Ovary (tissue), 3 donors: ENCODE measurements at regions not wholly inside any gene's neighbourhood (a gene's known extent, or its start where the extent isn't known, plus 50 kb on each side); places are given as distances from the start of the nearest gene placed in this dataset.

Source experiments
- CTCF ChIP-seq, 3 donors: fragments of 450-650 bp in 2 of 3; fragments of 200-600 bp in 1 of 3; IDR thresholded peaks; one replicate each; pipeline versions ENCODE4 v1.5.1 to v1.8.0; 2016 to 2022; ENCODE audit warnings: antibody characterized with exemption in 3 of 3, mild to moderate bottlenecking in 1 of 3
- EP300 ChIP-seq: sonication (generic); formaldehyde crosslinking; IDR thresholded peaks from one replicate; pipeline ENCODE4 v1.6.1; 2017; ENCODE audit warnings: antibody characterized with exemption
- donor health status: DM: no; HTN: no; CAD: no.

- TF ChIP-seq CTCF (IDR thresholded peaks at IDR 0.05) (no peak), EP300 (no peak)
These were observed 72.7 kb upstream of the DCLK2 start for GRCh38 chr4:150005537-150005936.
